ENCODE measurements at regions not wholly inside any gene's neighbourhood (a gene's known extent, or its start where the extent isn't known, plus 50 kb on each side); places are given as distances from the start of the nearest gene placed in this dataset.

DNA sequence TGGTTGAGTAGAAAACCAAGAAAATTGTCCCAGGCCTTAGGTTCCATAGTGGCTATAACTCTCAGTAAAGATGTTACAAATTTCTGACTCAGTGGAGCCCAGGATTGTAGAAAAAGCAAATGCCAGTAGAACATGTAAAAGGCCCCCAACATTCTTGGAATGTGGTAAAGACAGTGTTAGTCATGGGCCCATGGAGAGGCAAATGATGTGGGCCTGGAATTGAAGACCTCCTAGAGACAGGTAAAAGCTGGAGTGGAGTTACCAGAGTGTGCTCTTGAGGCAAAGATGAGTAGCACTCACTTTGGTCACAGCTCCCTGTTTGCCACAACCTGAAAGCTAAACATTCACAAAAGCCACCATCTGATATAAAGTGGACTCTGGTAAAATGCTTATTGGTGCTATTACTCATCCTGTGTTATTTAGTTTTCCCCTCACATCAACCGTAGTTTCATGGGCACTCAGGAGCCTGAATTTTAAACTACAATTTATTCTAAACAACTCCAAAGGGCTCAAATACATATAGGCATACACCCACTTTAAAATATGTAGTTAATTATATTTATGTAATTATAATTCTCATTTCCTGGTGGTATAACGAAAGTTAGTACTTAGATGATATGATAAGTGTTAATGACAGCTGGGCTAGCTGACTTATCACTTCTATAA, 359.6 kb upstream of the NECTIN3 start:
- TF ChIP-seq POLR2A (IDR thresholded peaks at IDR 0.05; ENCODE audit: low read depth, low read length) = no peak
- DNase-seq (ENCODE audit: insufficient read length, low spot score) (no peak), FAIRE-seq (no peak)

- DNase-seq (ENCODE audit: insufficient read length, low spot score) = no peak
- TF ChIP-seq POLR2A (IDR thresholded peaks at IDR 0.05; ENCODE audit: low read depth, low read length) = no peak
- FAIRE-seq = no peak
Observed at GRCh38 chr3:110727056-110727455, 344.6 kb upstream of the NECTIN3 start.

DNA sequence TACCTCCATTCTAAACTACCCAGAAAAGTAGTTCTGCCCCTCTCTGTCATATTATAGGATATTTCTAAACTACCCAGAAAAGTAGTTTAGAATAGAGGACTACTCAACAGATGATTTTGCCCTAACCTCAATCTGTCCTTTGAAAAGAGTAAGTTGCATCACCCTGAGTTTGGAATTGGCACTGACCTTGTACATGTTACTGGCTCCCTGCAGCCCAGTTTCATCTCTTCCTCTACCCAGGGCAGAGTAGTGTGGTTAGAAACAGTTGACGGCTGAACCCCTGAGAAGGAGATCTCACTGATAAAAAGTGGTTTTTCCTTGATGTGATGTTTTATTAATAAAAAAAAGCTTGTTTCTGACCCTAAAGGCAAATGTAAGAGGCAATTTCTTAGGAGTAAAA, 340.5 kb upstream of the NECTIN3 start:
- TF ChIP-seq POLR2A (IDR thresholded peaks at IDR 0.05; ENCODE audit: low read depth, low read length) = no peak
- FAIRE-seq (no peak), DNase-seq (ENCODE audit: insufficient read length, low spot score) (no peak)

- FAIRE-seq (no peak), DNase-seq (ENCODE audit: insufficient read length, low spot score) (no peak)
- TF ChIP-seq POLR2A (IDR thresholded peaks at IDR 0.05; ENCODE audit: low read depth, low read length) = no peak
Observed at GRCh38 chr3:110732420-110732819, 339.2 kb upstream of the NECTIN3 start.

- DNase-seq (ENCODE audit: insufficient read length, low spot score) = no peak
- FAIRE-seq = no peak
Observed at GRCh38 chr3:110733045-110733444, 338.6 kb upstream of the NECTIN3 start.

GRCh38 chr3:110734524-110734923, 337.1 kb upstream of the NECTIN3 start:
- FAIRE-seq = no peak
- TF ChIP-seq POLR2A (IDR thresholded peaks at IDR 0.05; ENCODE audit: low read depth, low read length) = no peak
- no peak for DNase-seq (ENCODE audit: insufficient read length, low spot score)

More at GRCh38 chr3:110733045-110733444, 338.6 kb upstream of the NECTIN3 start:
- no peak for TF ChIP-seq POLR2A (IDR thresholded peaks at IDR 0.05; ENCODE audit: low read depth, low read length)

GRCh38 chr3:110736332-110736731, 335.3 kb upstream of the NECTIN3 start:
- DNase-seq (ENCODE audit: insufficient read length, low spot score) (no peak), FAIRE-seq (no peak)
- no peak for TF ChIP-seq POLR2A (IDR thresholded peaks at IDR 0.05; ENCODE audit: low read depth, low read length)

- no peak for DNase-seq (ENCODE audit: insufficient read length, low spot score)
- FAIRE-seq = no peak
- TF ChIP-seq POLR2A (IDR thresholded peaks at IDR 0.05; ENCODE audit: low read depth, low read length) = no peak
Observed at GRCh38 chr3:110738531-110738930, 333.1 kb upstream of the NECTIN3 start.

- no peak for TF ChIP-seq POLR2A (IDR thresholded peaks at IDR 0.05; ENCODE audit: low read depth, low read length)
- DNase-seq (ENCODE audit: insufficient read length, low spot score) = no peak
- FAIRE-seq = no peak
Observed at GRCh38 chr3:110741891-110742290, 329.7 kb upstream of the NECTIN3 start.

DNA sequence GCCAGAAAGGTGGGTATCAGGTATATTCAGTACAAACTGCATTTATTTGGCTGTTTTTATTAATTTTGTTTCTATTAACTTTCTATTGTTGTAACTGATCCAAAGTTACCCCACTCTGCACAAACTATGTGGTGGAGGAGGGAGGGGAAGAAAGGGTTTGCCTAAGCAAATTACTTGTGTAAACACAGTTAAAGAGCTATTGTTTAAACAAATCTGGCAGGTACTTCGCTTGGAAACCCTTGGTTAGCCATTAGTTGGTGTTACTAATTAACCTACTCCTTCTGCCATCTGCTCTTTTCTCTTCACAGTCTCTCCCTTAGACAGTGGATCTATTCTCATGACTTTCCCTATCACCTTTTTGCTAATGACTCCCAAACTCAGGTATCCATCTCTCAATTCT, 328.4 kb upstream of the NECTIN3 start:
- FAIRE-seq (no peak), DNase-seq (ENCODE audit: insufficient read length, low spot score) (no peak)
- TF ChIP-seq POLR2A (IDR thresholded peaks at IDR 0.05; ENCODE audit: low read depth, low read length) = no peak

DNA sequence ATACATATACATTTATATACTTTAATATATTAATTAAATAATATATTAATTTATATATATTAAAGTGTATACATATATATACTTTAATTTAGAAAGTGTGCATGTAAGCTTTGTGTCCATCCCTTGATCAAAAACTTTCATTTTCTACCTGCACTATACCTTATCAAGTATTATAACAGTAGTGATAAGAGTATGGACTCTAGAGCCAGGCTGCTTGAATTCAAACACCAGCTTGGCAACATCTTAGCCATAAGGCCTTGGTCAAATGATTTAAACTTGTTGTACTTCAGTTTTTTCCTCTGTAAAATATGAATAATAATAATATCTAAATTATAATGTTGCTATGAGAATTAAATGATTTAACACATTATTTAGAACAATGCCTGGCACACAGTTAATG, 327.6 kb upstream of the NECTIN3 start:
- no peak for DNase-seq (ENCODE audit: insufficient read length, low spot score)
- FAIRE-seq = no peak
- TF ChIP-seq POLR2A (IDR thresholded peaks at IDR 0.05; ENCODE audit: low read depth, low read length) = no peak

- DNase-seq (ENCODE audit: insufficient read length, low spot score) = no peak
- no peak for TF ChIP-seq POLR2A (IDR thresholded peaks at IDR 0.05; ENCODE audit: low read depth, low read length)
- no peak for FAIRE-seq
Observed at GRCh38 chr3:110744723-110745122, 326.9 kb upstream of the NECTIN3 start.

GRCh38 chr3:110749006-110749405, 322.6 kb upstream of the NECTIN3 start:
- DNase-seq (ENCODE audit: insufficient read length, low spot score) = no peak
- TF ChIP-seq POLR2A (IDR thresholded peaks at IDR 0.05; ENCODE audit: low read depth, low read length) = no peak
- FAIRE-seq = no peak

DNA sequence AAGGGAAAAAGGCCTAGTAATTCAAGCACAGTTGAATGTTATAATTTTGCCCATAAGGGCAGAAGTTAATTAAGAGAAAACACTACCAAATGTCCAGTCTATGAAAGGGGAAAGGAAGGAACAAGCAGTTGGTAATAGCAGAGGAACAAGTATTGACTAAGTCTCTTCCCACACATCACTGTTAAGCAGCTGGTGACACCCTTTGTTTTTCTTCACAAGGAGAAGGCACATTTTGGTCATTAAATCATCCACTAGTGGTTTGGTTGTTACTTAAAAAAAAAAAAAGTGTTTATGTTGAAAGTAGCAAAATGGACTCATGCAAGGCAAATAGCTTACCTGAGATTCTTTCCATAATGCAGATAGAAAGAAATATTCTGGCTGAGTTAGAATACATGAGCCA, 321.4 kb upstream of the NECTIN3 start:
- no peak for FAIRE-seq
- DNase-seq (ENCODE audit: insufficient read length, low spot score) = no peak
- TF ChIP-seq POLR2A (IDR thresholded peaks at IDR 0.05; ENCODE audit: low read depth, low read length) = no peak

- DNase-seq (ENCODE audit: insufficient read length, low spot score) (no peak), FAIRE-seq (no peak)
Observed at GRCh38 chr3:110752307-110752706, 319.3 kb upstream of the NECTIN3 start.

GRCh38 chr3:110753516-110753915, 318.1 kb upstream of the NECTIN3 start:
- DNase-seq (ENCODE audit: insufficient read length, low spot score) = no peak
- TF ChIP-seq POLR2A (IDR thresholded peaks at IDR 0.05; ENCODE audit: low read depth, low read length) = no peak
- FAIRE-seq = no peak

More at GRCh38 chr3:110752307-110752706, 319.3 kb upstream of the NECTIN3 start:
- no peak for TF ChIP-seq POLR2A (IDR thresholded peaks at IDR 0.05; ENCODE audit: low read depth, low read length)

All from H54 (cell line).